ENCODE measurements at regions not wholly inside any gene's neighbourhood (a gene's known extent, or its start where the extent isn't known, plus 50 kb on each side); places are given as distances from the start of the nearest gene placed in this dataset.
"Not testable (repeated sequence)": the region's sequence is repeated elsewhere in the genome, so short reads cannot be mapped to it uniquely, and the experiment has no call there.

DNA sequence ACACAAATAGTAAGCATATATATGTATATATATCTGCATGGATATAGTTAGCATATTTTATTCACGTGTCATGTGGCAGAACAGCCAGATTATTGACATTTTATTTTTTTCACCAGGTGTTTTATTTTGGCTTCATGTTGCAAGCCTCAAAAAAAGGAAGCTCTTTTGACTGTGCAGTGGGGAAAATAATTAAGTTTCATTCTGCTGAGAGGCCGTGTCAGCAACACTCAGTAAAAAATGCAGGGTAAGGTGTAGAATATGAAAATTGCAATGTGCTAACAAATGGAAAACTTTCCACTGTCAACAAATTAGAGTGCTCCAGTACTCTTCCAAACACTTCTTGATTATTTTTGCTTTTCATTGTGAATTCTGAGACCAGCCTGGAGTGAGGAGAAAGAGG lies 511.5 kb downstream of the GLUD2 start:
- H3K4me3 ChIP-seq (ENCODE audit: low read depth, poor library complexity, severe bottlenecking): no peak overlapping the region
- no peak for DNase-seq (ENCODE audit: low spot score in 2 of 2)
- intact Hi-C loops (cut with DNase I; ENCODE audit: low total_unique reads): no loop called here
- 29 to 45% methylated on average over 2 of the region's 2 CpGs for WGBS, 2 donors
- TF ChIP-seq, protein P1, sequence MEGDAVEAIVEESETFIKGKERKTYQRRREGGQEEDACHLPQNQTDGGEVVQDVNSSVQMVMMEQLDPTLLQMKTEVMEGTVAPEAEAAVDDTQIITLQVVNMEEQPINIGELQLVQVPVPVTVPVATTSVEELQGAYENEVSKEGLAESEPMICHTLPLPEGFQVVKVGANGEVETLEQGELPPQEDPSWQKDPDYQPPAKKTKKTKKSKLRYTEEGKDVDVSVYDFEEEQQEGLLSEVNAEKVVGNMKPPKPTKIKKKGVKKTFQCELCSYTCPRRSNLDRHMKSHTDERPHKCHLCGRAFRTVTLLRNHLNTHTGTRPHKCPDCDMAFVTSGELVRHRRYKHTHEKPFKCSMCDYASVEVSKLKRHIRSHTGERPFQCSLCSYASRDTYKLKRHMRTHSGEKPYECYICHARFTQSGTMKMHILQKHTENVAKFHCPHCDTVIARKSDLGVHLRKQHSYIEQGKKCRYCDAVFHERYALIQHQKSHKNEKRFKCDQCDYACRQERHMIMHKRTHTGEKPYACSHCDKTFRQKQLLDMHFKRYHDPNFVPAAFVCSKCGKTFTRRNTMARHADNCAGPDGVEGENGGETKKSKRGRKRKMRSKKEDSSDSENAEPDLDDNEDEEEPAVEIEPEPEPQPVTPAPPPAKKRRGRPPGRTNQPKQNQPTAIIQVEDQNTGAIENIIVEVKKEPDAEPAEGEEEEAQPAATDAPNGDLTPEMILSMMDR (IDR thresholded peaks at IDR 0.05): no peak
- no peak for TF ChIP-seq POLR2A (IDR thresholded peaks at IDR 0.05)

DNA sequence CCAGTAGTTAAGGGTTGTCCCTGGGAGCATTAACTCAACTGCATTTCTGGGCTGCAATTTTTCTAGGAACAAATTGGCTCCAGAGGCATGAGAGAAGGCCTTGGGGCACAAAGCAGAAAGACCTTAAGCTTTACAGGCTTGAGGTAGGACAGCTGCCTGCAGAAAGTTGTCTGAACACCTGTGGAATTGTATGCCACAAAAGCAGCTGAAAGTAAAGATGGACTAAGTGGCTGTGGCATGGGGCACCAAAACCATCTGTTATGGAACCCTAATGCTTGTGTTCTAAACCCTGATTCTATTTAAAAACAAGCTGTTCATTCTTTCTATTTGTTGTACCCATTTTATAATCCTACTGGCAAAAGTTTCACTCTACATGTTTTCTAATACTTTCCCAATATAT lies 515.2 kb downstream of the GLUD2 start:
- DNase-seq (ENCODE audit: low spot score in 2 of 2): no peak
- no peak overlapping the region for H3K4me3 ChIP-seq (ENCODE audit: low read depth, poor library complexity, severe bottlenecking)
- intact Hi-C loops (cut with DNase I; ENCODE audit: low total_unique reads): no loop called here
- no peak for TF ChIP-seq POLR2A (IDR thresholded peaks at IDR 0.05)
- TF ChIP-seq, protein P1 (IDR thresholded peaks at IDR 0.05): no peak

DNA sequence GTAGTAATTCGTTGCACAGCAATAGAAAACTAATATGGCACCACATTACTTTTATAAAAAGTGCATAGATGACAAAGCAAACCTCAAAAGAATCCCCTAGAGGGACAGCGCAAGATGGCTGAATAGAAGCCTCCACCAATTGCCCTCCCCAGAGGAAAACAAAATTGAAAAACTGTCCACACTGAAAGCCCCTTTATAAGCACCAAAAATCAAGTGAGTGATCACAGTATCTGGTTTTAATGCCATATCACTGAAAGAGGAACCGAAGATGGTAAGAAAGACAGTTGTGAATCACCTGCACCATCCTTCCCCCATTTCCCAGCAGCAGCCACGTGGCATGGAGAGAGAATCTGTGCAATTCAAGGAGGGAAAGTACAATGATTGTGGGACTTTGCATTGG lies 522.2 kb downstream of the GLUD2 start:
- 60 to 82% methylated on average over 4 of the region's 4 CpGs for WGBS, 2 donors
- H3K4me3 ChIP-seq (ENCODE audit: low read depth, poor library complexity, severe bottlenecking): no peak overlapping the region
- TF ChIP-seq POLR2A (IDR thresholded peaks at IDR 0.05): no peak
- TF ChIP-seq, protein P1 (IDR thresholded peaks at IDR 0.05): no peak
- DNase-seq (ENCODE audit: low spot score in 2 of 2): no peak
- intact Hi-C loops (cut with DNase I; ENCODE audit: low total_unique reads): no loop called here

DNA sequence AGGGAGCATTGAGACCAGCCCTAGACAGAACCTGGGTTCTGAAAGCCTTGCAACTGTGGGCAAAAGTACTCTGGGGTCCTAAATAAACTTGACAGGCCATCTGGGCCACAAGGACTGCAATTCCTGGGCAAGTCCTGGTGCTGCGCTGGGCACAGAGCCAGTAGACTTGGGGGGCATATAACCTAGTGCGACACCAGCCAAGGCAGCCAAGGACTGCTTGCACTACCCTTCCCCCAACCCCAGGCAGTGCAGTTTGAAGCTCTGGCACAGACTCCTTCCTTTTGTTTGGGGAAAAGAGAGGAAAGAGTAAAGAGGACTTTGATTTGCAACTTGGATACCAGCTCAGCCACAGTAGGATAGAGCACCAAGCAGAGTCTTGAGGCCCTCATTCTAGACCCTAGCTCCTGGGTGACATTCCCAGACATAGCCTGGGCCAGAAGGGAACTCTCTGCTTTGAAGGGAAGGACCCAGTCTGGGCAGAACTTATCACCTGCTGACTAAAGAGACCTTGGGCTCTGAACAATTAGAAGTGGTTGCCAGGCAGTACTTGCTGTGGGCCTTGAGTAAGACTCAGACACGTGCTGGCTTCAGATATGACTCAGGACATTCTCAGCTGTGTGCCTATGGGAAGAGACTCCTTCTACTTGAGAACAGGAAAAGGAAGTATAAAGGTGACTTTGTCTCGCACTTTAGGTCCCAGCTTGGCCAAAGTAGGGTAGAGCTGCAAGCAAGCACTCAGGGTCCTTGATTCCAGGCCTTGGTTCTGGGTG lies 522.8 kb downstream of the GLUD2 start:
- no peak for DNase-seq (ENCODE audit: low spot score in 2 of 2)
- H3K4me3 ChIP-seq (ENCODE audit: low read depth, poor library complexity, severe bottlenecking): no peak overlapping the region
- intact Hi-C loops (cut with DNase I; ENCODE audit: low total_unique reads): no loop called here
- TF ChIP-seq, protein P1 (IDR thresholded peaks at IDR 0.05): no peak
- no peak for TF ChIP-seq POLR2A (IDR thresholded peaks at IDR 0.05)
- 73 to 77% methylated on average over 4 of the region's 4 CpGs for WGBS, 2 donors

DNA sequence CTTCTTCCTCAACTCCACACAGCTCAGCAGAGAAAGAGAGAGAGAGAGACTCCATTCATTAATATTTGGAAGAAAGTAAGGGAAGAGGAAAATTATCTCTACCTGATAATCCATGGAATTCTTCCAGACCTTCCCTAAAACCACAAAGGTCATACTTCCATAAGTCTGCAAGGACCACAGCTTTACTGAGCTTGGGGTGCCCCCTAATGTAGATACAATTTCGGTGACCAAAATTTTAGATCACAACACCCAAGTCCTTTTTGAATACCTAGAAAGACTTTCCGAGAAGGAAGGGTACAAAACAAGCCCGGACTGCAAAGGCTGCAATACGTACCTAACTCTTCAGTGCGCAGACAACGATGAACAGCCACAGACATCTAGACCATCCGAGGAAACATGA lies 523.9 kb downstream of the GLUD2 start:
- intact Hi-C loops (cut with DNase I; ENCODE audit: low total_unique reads): no loop called here
- no peak overlapping the region for H3K4me3 ChIP-seq (ENCODE audit: low read depth, poor library complexity, severe bottlenecking)
- WGBS, 2 donors: 81 to 89% methylated on average over 7 of the region's 7 CpGs
- TF ChIP-seq, protein P1 (IDR thresholded peaks at IDR 0.05): no peak
- TF ChIP-seq POLR2A (IDR thresholded peaks at IDR 0.05): no peak
- DNase-seq (ENCODE audit: low spot score in 2 of 2): no peak

DNA sequence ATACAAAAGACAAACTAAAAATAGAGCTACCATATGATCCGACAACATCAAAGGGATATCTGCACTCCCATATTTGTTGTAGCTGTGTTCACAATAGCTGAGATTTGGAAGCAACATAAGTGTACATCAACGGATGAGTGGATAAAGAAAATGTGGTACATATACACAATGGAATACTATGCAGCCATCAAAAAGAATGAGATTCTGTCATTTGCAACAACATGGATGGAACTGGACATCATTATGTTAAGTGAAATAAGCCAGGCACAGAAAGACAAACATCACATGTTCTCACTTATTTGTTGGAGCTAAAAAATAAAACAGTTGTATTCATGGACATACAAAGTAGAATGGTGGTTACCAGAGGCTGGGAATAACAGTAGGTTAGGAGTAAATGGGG lies 527.0 kb downstream of the GLUD2 start:
- H3K4me3 ChIP-seq (ENCODE audit: low read depth, poor library complexity, severe bottlenecking); intact Hi-C loops (cut with DNase I; ENCODE audit: low total_unique reads); DNase-seq (ENCODE audit: low spot score in 2 of 2): not testable (repeated sequence)
- WGBS, 2 donors: 86 to 94% methylated on average over 2 of the region's 2 CpGs
